Panc1 (cell line): ENCODE measurements at regions not wholly inside any gene's neighbourhood (a gene's known extent, or its start where the extent isn't known, plus 50 kb on each side); places are given as distances from the start of the nearest gene placed in this dataset.

ENCODE experiments used
- ATAC-seq: fragments of 200-7000 bp; cut with Tn5 transposase; 2 replicates; pipeline ENCODE4 v1.9.1; 2020; ENCODE audit warnings: mild to moderate bottlenecking, moderate library complexity
- BruUV-seq: library from RNA; stranded (reverse); fragments of 400-500 nt; replicated peaks from 2 replicates; lab custom pipeline; 2021; lab: Mats Ljungman, UMichigan
- CTCF ChIA-PET: fragments of 300-600 bp; sonication (Branson Sonifier 250); formaldehyde crosslinking; loops from one replicate; lab custom pipeline; 2022; ENCODE audit warnings: antibody characterized with exemption; lab: Charles Lee
- POLR2A ChIA-PET: fragments of 300-600 bp; sonication (Branson Sonifier 250); formaldehyde crosslinking; loops from one replicate; lab custom pipeline; 2022; ENCODE audit warnings: antibody characterized with exemption; lab: Charles Lee
- DNase-seq: peaks from one replicate; pipeline ENCODE4 v3.0.0-alpha.2; 2010; ENCODE audit warnings: low read depth, low spot score
- H3K27ac ChIP-seq: 2 replicates; pipeline ENCODE4 v1.5.1; 2011; ENCODE audit warnings: mild to moderate bottlenecking, low read length, inconsistent platforms
- H3K27me3 ChIP-seq: fragments of 200-500 bp; sonication (Bioruptor generic); 2 replicates; pipeline ENCODE4 v1.6.0; 2014; ENCODE audit warnings: low read length, inconsistent platforms; ENCODE audit not compliant: control insufficient read depth, insufficient read depth
- H3K36me3 ChIP-seq: fragments of 200-500 bp; sonication (Bioruptor generic); 2 replicates; pipeline ENCODE4 v1.5.1; 2014; ENCODE audit warnings: inconsistent platforms, mild to moderate bottlenecking, low read length, moderate library complexity; ENCODE audit not compliant: control insufficient read depth, insufficient read depth
- H3K4me1 ChIP-seq: 2 replicates; pipeline ENCODE4 v1.5.1; 2011; ENCODE audit warnings: inconsistent platforms, mild to moderate bottlenecking, low read length, moderate library complexity; ENCODE audit not compliant: control insufficient read depth, insufficient read depth
- H3K4me3 ChIP-seq, 2 experiments: 2 replicates each; pipeline ENCODE4 v1.5.1; 2011 to 2012; ENCODE audit warnings: low read depth in 2 of 2, low read length in 2 of 2, mild to moderate bottlenecking in 2 of 2, inconsistent platforms in 1 of 2, moderate library complexity in 1 of 2
- H3K9me3 ChIP-seq: fragments of 200-500 bp; sonication (Bioruptor generic); 2 replicates; pipeline ENCODE4 v1.5.1; 2014; ENCODE audit warnings: low read depth, mild to moderate bottlenecking, inconsistent platforms, low read length, moderate library complexity; ENCODE audit not compliant: control insufficient read depth, insufficient read depth
- CTCF ChIP-seq: fragments of 450-650 bp; IDR thresholded peaks from 2 replicates; pipeline ENCODE4 v1.5.1; 2017; ENCODE audit warnings: mild to moderate bottlenecking
- POLR2AphosphoS5 ChIP-seq: IDR thresholded peaks from 2 replicates; pipeline ENCODE4 v1.6.1; 2012; ENCODE audit warnings: mild to moderate bottlenecking, low read depth, low read length, moderate library complexity
- REST ChIP-seq, 2 experiments: IDR thresholded peaks; 2 replicates each; pipeline ENCODE4 v1.6.1; 2011 to 2012; ENCODE audit warnings: low read depth in 2 of 2, control low read depth in 1 of 2, low read length in 1 of 2, mild to moderate bottlenecking in 1 of 2, moderate library complexity in 1 of 2; ENCODE audit not compliant: insufficient read depth in 1 of 2
- SIN3A ChIP-seq: IDR thresholded peaks from 2 replicates; pipeline ENCODE4 v1.6.1; 2012; ENCODE audit warnings: low read depth, mild to moderate bottlenecking, low read length, moderate library complexity, borderline replicate concordance; ENCODE audit not compliant: insufficient read depth
- TCF7L2 ChIP-seq: IDR thresholded peaks from 2 replicates; pipeline ENCODE4 v1.6.1; 2011; ENCODE audit warnings: mild to moderate bottlenecking, low read depth, low read length, inconsistent platforms
- in situ Hi-C: cut with HindIII; loops from 2 replicates; pipeline ENCODE4 v1.10.0; 2016; ENCODE audit warnings: low sequenced_read_pairs, low pct_unique_long_range_greater_than_20kb
- intact Hi-C: fragments of 100-400 bp; cut with micrococcal nuclease; formaldehyde crosslinking; loops from one replicate; pipeline ENCODE4 v1.10.0; 2022; ENCODE audit not compliant: unreplicated experiment

GRCh38 chr6:156391061-156391672, 386.0 kb upstream of the ARID1B start:
- Histone ChIP-seq H3K4me3 (no peak overlapping the region), H3K27me3 (no peaks in the 10 kb centered on the region), H3K36me3 (no peaks in the 10 kb centered on the region), H3K27ac (no peak overlapping the region), H3K9me3 (no peaks in the 10 kb centered on the region), H3K4me1 (peaks cover 2% of the 10 kb centered on the region; the same call in 1 of the 2 replicates)
- no TSS peak for BruUV-seq
- POLR2A ChIA-PET: no interaction called here
- DNase-seq: no peak
- intact Hi-C loops (no loop called here), in situ Hi-C loops (no loop called here)
- TF ChIP-seq SIN3A (no peak), CTCF (no peak), REST (IDR thresholded peaks at IDR 0.05; ENCODE audit: insufficient read depth in 1 of 2, low read depth in 2 of 2, low read length in 1 of 2) (no peak), POLR2AphosphoS5 (no peak), TCF7L2 (no peak)
- CTCF ChIA-PET: no interaction called here
- peak; percentile 21; the same call in 1 of the 2 replicates for ATAC-seq

GRCh38 chr6:156390621-156391020, 386.6 kb upstream of the ARID1B start:
- intact Hi-C loops (no loop called here), in situ Hi-C loops (no loop called here)
- ATAC-seq (0 out of 2 replicates have a peak, but pooled peaks have one; percentile 30), DNase-seq (no peak)
- POLR2A ChIA-PET: no interaction called here
- Histone ChIP-seq H3K27me3 (no peaks in the 10 kb centered on the region), H3K27ac (0 out of 2 replicates have a peak overlapping the region, but pooled peaks have one; percentile 30), H3K9me3 (no peaks in the 10 kb centered on the region), H3K36me3 (no peaks in the 10 kb centered on the region), H3K4me1 (peaks cover 1% of the 10 kb centered on the region; the same call in 1 of the 2 replicates), H3K4me3 (no peak overlapping the region)
- BruUV-seq: no TSS peak
- CTCF ChIA-PET: no interaction called here
- TF ChIP-seq CTCF (no peak), REST (IDR thresholded peaks at IDR 0.05; ENCODE audit: insufficient read depth in 1 of 2, low read depth in 2 of 2, low read length in 1 of 2) (no peak), SIN3A (no peak), POLR2AphosphoS5 (no peak), TCF7L2 (no peak)
